Activated naive CD4-positive, alpha-beta T cell treated with anti-CD3 and anti-CD28 coated beads for 36 hours (primary cell): ENCODE measurements at regions not wholly inside any gene's neighbourhood (a gene's known extent, or its start where the extent isn't known, plus 50 kb on each side); places are given as distances from the start of the nearest gene placed in this dataset.
"Not testable (repeated sequence)": the region's sequence is repeated elsewhere in the genome, so short reads cannot be mapped to it uniquely, and the experiment has no call there.

Experiments used
- CTCF ChIA-PET: fragments of 350-600 bp; sonication (Branson Sonifier 250); formaldehyde crosslinking; loops from one replicate; lab custom pipeline; 2021; ENCODE audit warnings: antibody characterized with exemption; lab: Charles Lee
- DNase-seq: peaks from one replicate; pipeline ENCODE4 v3.0.0-alpha.2; 2020
- H3K27ac Mint-ChIP-seq: one replicate; pipeline ENCODE4 v1.8.0; 2021; ENCODE audit warnings: mild to moderate bottlenecking, mixed read lengths
- H3K27me3 Mint-ChIP-seq: one replicate; pipeline ENCODE4 v1.8.0; 2021; ENCODE audit warnings: low read depth, mixed read lengths
- H3K36me3 Mint-ChIP-seq: one replicate; pipeline ENCODE4 v1.8.0; 2021; ENCODE audit warnings: low read depth, mixed read lengths
- H3K4me1 Mint-ChIP-seq: one replicate; pipeline ENCODE4 v1.8.0; 2021; ENCODE audit warnings: low read depth, mixed read lengths
- H3K4me3 Mint-ChIP-seq: one replicate; pipeline ENCODE4 v1.8.0; 2021; ENCODE audit warnings: mild to moderate bottlenecking, moderate library complexity, mixed read lengths
- H3K9me3 Mint-ChIP-seq: one replicate; pipeline ENCODE4 v1.8.0; 2021; ENCODE audit warnings: mixed read lengths
- intact Hi-C: fragments of 100-400 bp; cut with micrococcal nuclease; formaldehyde crosslinking; loops from one replicate; pipeline ENCODE4 v1.15.1; 2023

DNA sequence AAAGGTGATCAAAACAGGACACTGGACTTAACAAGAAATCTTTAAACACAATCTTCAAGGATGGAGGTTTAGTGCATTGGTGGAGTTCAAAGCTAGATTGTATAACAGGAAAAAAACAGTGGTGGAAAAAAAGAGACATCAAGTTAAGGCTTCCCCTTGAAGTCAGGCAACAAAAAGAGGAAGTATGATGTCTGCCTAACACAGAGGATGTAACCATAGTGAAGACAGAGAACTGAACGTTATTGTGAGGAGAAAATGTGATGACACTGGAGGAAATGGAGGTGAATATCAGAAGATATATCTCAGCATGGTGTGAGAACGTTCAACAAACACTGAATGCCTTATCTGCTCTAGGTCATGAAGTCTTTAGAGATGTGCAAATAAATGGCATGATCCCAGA lies 192.4 kb upstream of the AR start:
- intact Hi-C loops: no loop called here
- no peaks in the 10 kb centered on the region for H3K9me3 Mint-ChIP-seq
- no peaks in the 10 kb centered on the region for H3K4me1 Mint-ChIP-seq
- no peaks in the 10 kb centered on the region for H3K36me3 Mint-ChIP-seq
- no peaks in the 10 kb centered on the region for H3K27me3 Mint-ChIP-seq
- H3K27ac Mint-ChIP-seq: no peak overlapping the region
- no peak for DNase-seq
- H3K4me3 Mint-ChIP-seq: no peak overlapping the region
- CTCF ChIA-PET: no interaction called here

DNA sequence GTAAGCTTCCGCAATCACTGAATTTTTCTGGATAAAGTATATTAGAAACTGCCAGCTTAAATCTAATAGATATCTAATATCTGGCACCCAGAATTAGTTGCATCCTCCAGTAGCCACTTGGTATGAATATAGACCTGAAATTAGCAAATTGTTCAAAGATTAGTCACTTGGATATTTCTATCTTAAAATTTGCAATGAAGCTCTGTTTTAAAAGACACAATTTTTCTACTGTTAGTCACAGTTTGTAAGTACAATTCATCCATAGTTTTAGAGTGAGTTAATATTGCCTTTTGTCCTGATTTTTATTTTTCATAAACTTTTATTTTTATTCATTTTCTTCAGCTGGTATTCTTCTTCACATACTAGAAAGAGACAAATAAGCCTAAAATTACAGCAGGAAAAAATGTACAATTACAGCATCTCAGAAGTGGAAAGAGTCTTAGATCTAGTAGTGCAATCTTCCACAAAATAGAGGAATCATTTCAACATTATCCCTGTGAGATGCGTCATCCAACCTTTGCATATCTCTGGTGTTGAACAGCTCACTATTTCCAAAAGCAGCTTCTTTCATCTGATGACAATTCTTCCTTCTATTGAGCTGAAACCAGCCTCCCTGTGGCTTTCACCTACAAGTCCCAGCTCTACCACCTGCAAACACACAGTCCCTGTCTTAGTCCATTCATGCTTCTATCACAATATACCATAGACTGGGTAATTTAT lies 190.0 kb upstream of the AR start:
- H3K9me3 Mint-ChIP-seq: no peaks in the 10 kb centered on the region
- no peak overlapping the region for H3K4me3 Mint-ChIP-seq
- CTCF ChIA-PET: no interaction called here
- intact Hi-C loops: no loop called here
- H3K27me3 Mint-ChIP-seq: no peaks in the 10 kb centered on the region
- no peak overlapping the region for H3K27ac Mint-ChIP-seq
- no peaks in the 10 kb centered on the region for H3K4me1 Mint-ChIP-seq
- no peaks in the 10 kb centered on the region for H3K36me3 Mint-ChIP-seq
- DNase-seq: no peak

DNA sequence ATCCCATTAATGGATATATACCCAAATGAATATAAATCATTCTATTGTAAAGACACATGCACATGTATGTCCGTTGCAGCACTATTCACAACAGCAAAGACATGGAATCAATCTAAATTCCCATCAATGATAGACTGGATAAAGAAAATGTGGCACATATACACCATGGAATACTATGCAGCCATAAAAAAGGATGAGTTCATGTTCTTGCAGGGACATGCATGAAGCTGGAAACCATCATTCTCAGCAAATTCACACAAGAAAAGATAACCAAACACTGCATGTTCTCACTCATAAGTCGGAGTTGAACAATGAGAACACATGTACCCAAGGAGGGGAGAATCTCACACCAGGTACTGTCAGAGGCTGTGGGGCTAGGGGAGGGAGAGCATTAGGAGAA lies 182.6 kb upstream of the AR start:
- H3K4me1 Mint-ChIP-seq, H3K4me3 Mint-ChIP-seq, H3K36me3 Mint-ChIP-seq, DNase-seq, CTCF ChIA-PET, H3K27ac Mint-ChIP-seq, H3K9me3 Mint-ChIP-seq, intact Hi-C loops, H3K27me3 Mint-ChIP-seq: not testable (repeated sequence)

DNA sequence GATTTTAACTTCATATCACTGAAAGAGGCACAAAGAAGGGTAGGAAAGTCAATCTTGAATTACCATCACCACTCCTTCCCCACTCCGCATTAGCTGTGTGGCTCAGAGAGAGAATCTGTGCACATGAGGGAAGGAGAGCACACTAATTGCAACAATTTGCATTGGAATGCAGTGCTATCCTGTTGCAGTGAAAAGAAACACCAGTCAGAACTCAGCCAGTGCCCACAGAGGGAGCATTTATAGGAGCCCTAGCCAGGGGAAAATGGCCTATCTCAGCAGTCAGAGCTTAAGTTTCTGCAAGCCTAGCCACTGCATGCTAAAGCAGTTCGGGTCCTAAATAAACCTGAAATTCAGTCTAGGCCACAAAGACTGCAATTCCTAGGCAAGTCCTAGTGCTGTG lies 159.4 kb upstream of the AR start:
- no peak overlapping the region for H3K4me3 Mint-ChIP-seq
- no peaks in the 10 kb centered on the region for H3K36me3 Mint-ChIP-seq
- H3K9me3 Mint-ChIP-seq: no peaks in the 10 kb centered on the region
- intact Hi-C loops: no loop called here
- H3K27ac Mint-ChIP-seq: no peak overlapping the region
- DNase-seq: no peak
- H3K4me1 Mint-ChIP-seq: no peaks in the 10 kb centered on the region
- H3K27me3 Mint-ChIP-seq: no peaks in the 10 kb centered on the region
- CTCF ChIA-PET: no interaction called here

DNA sequence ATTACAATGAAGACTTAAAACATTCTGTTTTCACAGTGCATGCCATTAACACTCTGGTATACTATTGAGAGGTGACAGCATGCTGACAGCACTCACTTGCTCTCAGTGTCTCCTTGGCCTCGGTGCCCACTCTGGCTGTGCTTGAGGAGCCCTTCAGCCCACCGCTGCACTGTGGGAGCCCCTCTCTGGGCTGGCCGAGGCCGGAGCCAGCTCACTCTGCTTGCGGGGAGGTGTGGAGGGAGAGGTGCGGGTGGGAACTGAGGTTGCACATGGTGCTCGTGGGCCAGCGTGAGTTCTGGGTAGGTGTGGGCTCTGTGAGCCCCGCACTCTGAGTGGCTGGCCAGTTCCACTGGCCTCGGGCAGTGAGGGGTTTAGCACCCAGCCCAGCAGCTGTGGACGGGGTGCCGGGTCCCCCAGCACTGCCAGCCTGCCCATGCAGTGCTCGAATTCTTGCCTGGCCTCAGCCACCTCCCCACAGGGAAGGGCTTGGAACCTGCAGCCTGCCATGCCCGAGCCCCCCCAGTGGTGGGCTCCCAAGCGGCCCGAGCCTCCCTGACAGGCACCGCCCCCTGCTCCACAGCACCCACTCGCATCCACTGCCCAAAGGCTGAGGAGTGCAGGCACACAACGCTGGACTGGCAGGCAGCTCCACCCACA lies 135.3 kb upstream of the AR start:
- intact Hi-C loops: no loop called here
- Mint-ChIP-seq H3K4me1 (no peaks in the 10 kb centered on the region), H3K27me3 (no peaks in the 10 kb centered on the region), H3K36me3 (no peaks in the 10 kb centered on the region), H3K9me3 (peaks cover 2% of the 10 kb centered on the region), H3K4me3 (no peak overlapping the region), H3K27ac (no peak overlapping the region)
- no peak for DNase-seq
- CTCF ChIA-PET: no interaction called here

DNA sequence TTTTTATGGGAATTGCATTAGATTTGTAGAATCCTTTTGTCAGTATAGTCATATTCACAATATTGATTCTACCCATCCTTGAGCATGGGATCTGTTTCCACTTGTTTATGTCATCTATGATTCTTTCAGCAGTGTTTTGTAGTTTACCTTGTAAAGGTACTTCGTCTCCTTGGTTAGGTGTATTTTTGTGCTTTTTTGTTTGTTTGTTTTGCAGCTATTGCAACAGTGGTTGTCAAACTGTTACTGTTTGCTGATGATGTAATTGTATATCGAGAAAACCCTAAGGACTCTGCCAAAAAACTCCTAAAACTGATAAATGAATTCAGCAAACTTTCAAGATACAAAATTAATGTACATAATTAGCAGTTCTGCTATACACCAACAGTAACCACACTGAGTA lies 127.9 kb upstream of the AR start:
- intact Hi-C loops: no loop called here
- no peaks in the 10 kb centered on the region for H3K27me3 Mint-ChIP-seq
- H3K9me3 Mint-ChIP-seq: peaks cover 3% of the 10 kb centered on the region
- no peak overlapping the region for H3K4me3 Mint-ChIP-seq
- H3K4me1 Mint-ChIP-seq: no peaks in the 10 kb centered on the region
- DNase-seq: no peak
- CTCF ChIA-PET: no interaction called here
- no peak overlapping the region for H3K27ac Mint-ChIP-seq
- no peaks in the 10 kb centered on the region for H3K36me3 Mint-ChIP-seq

DNA sequence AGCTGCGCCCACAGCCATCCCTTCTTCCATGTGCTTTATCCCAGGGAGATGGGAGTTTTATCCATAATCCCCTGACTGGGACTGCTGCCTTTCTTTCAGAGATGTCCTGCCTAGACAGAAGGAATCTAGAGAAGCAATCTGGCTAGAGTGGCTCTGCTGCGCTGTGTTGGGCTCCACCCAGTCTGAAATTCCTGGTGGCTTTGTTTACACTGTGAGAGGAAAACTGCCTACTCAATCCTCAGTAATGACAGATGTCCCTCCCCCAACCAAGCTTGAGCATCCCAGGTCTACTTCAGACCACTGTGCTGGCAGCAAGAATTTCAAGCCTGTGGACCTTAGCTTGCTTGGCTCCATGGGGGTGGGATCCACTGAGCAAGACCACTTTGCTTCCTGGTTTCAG lies 116.9 kb upstream of the AR start:
- DNase-seq: no peak
- Mint-ChIP-seq H3K9me3 (peaks cover 6% of the 10 kb centered on the region), H3K27ac (no peak overlapping the region), H3K4me1 (no peaks in the 10 kb centered on the region), H3K27me3 (no peaks in the 10 kb centered on the region), H3K36me3 (no peaks in the 10 kb centered on the region), H3K4me3 (no peak overlapping the region)
- CTCF ChIA-PET: no interaction called here
- intact Hi-C loops: no loop called here

DNA sequence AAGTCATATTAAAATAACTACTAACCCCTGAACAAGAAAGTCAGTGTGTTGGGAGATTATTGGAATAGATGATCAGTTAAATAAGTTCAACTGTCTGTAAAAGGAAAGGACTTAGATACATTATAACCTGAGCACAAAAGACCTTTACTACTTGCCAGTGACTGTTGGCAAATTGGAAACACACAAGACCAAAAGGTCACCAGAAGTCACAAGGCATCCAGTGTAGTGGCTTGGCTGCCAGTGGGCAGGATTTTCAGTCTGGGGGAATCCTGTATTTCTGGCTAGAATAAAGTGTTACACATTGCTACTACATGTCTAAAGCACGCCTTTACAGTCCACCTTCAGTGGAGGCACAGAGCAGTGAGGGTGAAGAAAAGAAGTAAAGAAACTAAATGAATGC lies 108.3 kb upstream of the AR start:
- Mint-ChIP-seq H3K4me3 (no peak overlapping the region), H3K27ac (no peak overlapping the region), H3K9me3 (peaks cover 6% of the 10 kb centered on the region), H3K36me3 (no peaks in the 10 kb centered on the region), H3K4me1 (no peaks in the 10 kb centered on the region), H3K27me3 (no peaks in the 10 kb centered on the region)
- CTCF ChIA-PET: no interaction called here
- no peak for DNase-seq
- intact Hi-C loops: no loop called here

DNA sequence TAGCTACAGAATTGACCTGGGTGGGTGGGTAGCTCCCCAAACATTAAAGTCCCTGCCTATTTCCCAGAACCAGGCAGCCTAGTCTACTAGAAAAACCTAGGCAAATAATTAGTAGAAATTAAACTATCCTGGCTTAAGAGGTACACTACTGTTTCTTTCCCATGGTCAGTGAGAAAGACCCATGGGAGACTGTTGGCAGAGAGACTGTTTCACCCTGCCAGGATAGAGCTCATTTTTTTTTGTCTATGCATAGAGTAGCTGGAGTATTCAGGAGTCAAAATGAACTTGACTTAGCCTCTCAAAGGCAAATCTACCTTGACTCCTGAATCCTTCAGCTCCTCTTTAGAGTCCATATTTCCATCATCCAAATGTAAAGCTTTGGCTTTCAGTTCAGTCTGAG lies 107.0 kb upstream of the AR start:
- Mint-ChIP-seq H3K27me3 (no peaks in the 10 kb centered on the region), H3K27ac (no peak overlapping the region), H3K4me1 (no peaks in the 10 kb centered on the region), H3K4me3 (no peak overlapping the region), H3K9me3 (peaks cover 6% of the 10 kb centered on the region), H3K36me3 (no peaks in the 10 kb centered on the region)
- DNase-seq: no peak
- CTCF ChIA-PET: interaction anchor here (0.6 kb wide), 1 partner anchor 348 kb away, joined by 5 read pairs; no protein-coding TSS in a partner anchor
- intact Hi-C loops: no loop called here

DNA sequence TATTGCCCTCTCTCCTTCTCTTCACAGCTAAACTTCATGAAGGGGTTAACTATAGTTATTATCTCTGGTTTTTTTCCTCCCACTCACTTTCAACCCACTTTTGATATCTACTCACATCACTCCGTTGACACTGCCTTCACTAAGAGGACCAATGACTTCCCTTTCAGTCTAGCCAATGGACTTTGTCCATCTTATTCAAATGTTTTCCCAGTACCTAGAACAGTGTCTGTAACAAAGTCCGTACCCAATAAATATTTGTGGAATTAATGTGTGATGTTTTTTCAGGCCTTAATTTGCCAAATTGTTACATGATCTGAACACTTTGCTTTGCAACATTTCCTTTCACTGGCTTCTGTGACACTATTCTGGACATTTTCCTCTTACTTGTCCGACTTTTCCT lies 106.0 kb upstream of the AR start:
- DNase-seq: no peak
- no peaks in the 10 kb centered on the region for H3K4me1 Mint-ChIP-seq
- CTCF ChIA-PET: no interaction called here
- H3K27ac Mint-ChIP-seq: no peak overlapping the region
- H3K36me3 Mint-ChIP-seq: no peaks in the 10 kb centered on the region
- intact Hi-C loops: no loop called here
- no peak overlapping the region for H3K4me3 Mint-ChIP-seq
- H3K27me3 Mint-ChIP-seq: no peaks in the 10 kb centered on the region
- H3K9me3 Mint-ChIP-seq: peaks cover 6% of the 10 kb centered on the region

DNA sequence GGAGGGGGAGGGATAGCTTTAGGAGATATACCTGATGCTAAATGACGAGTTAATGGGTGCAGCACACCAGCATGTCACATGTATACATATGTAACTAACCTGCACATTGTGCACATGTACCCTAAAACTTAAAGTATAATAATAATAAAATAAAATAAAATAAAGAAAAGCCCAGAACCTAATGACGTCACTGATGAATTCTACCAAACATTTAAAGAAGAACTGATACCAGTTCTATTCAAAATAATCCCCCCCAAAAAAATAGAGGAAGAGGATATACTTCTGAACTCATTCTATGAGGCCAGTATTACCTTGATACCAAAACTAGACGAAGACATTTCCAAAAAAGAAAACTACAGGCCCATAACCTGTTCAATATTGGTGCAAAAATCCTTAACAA lies 68.6 kb upstream of the AR start:
- intact Hi-C loops, H3K4me1 Mint-ChIP-seq, DNase-seq, CTCF ChIA-PET, H3K27me3 Mint-ChIP-seq, H3K36me3 Mint-ChIP-seq, H3K9me3 Mint-ChIP-seq, H3K27ac Mint-ChIP-seq, H3K4me3 Mint-ChIP-seq: not testable (repeated sequence)

DNA sequence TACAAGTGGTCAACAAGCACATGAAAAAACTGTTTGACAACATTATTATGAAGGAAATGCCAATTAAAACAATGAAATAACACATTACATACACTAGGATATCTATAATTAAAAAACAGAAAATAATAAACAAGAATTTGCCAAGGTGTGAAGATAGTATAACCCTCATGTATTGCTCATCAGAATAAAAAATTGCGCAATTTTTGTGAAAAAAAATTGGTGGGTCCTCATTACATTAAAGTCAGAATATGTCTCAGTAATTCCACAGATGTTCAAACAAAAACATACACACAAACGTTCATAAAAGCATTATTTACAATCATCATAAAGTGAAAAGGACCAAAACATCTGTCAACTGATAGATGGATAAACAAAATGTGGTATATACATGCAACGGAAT lies 63.0 kb upstream of the AR start:
- peaks cover 3% of the 10 kb centered on the region for H3K9me3 Mint-ChIP-seq
- H3K27me3 Mint-ChIP-seq: no peaks in the 10 kb centered on the region

More for the DNA sequence above, 63.0 kb upstream of the AR start:
- no peak for DNase-seq
- CTCF ChIA-PET: no interaction called here
- Mint-ChIP-seq H3K27ac (no peak overlapping the region), H3K4me1 (no peaks in the 10 kb centered on the region), H3K4me3 (no peak overlapping the region), H3K36me3 (no peaks in the 10 kb centered on the region)
- intact Hi-C loops: no loop called here
